KOPT-K1 (cell line): ENCODE measurements at regions not wholly inside any gene's neighbourhood (a gene's known extent, or its start where the extent isn't known, plus 50 kb on each side); places are given as distances from the start of the nearest gene placed in this dataset.

Experiments
- H3K27ac ChIP-seq: fragments of 200-600 bp; sonication (generic); 2 replicates; pipeline ENCODE4 v1.5.1; 2016; ENCODE audit warnings: antibody characterized with exemption, mild to moderate bottlenecking, low read depth, low read length; ENCODE audit not compliant: poor library complexity, severe bottlenecking
- H3K36me3 ChIP-seq: fragments of 200-600 bp; sonication (generic); 2 replicates; pipeline ENCODE4 v1.5.1; 2017; ENCODE audit warnings: antibody characterized with exemption, mild to moderate bottlenecking, low read length, moderate library complexity; ENCODE audit not compliant: insufficient read depth
- H3K9me3 ChIP-seq: fragments of 200-600 bp; sonication (generic); 2 replicates; pipeline ENCODE4 v1.5.1; 2017; ENCODE audit warnings: antibody characterized with exemption, low read length, mild to moderate bottlenecking; ENCODE audit not compliant: insufficient read depth, poor library complexity, severe bottlenecking

DNA sequence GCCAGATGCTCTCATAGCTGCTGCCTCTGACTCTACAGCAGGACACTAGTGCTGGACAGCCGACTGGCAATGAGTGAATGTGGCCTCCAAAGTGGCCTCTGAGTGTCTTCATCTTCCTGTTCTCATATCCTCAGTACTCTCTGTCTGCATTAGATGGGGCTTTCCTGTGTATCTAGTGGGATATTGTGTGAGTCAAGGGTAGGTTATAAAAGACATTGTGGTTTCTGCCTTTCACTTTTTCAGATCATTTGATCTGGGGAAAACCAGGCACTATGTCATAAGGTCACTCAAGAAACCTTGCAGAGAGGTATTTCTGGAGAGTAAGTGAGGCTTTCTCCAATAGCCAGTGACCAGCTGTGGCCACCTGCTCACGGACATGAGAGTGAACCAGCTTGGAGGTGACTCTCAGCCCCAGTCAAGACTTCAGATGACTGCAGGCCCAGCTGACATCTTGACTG is 333.6 kb upstream of the NCAM1 start:
- Histone ChIP-seq H3K36me3 (no peaks in the 10 kb centered on the region), H3K9me3 (no peaks in the 10 kb centered on the region), H3K27ac (no peak overlapping the region)

DNA sequence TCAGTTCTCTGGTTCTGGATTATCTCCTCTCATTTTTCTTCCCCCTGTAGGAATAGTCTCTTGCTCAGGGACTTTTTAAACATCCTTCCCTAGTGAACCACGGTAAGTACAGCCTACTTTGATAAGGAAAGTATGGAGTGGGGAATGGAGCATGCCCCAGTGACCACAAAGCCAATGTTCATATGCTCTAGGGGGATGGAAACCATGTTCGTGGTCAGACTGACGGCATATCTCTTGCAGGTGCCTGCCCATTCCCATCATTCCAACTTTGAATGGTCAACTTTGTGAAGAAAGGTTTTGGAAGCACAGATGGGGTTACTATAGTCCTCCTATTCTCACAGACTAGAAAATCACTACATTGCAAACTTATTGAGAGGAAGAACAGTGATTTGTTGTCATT is 332.5 kb upstream of the NCAM1 start:
- no peak overlapping the region for H3K27ac ChIP-seq
- H3K36me3 ChIP-seq: no peaks in the 10 kb centered on the region
- H3K9me3 ChIP-seq: no peaks in the 10 kb centered on the region

DNA sequence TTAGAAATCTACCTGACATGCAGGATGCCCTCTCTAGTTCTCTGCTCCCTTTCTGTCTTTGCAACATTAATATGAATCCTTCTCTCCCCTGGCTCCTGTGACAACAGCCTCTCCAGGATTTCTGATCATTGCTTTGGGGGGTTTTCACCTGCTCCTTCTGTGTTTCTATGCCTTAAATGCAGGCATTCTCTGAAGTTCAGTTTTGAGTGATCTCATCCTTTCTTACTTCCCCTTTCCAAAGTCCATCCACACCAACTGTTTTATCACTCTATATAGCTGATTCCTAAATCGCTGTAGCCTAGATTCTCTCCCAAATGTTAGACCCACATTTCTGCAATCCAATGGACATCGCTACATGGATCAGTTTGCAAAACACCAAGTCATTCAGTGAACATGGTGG is 330.7 kb upstream of the NCAM1 start:
- H3K27ac ChIP-seq: no peak overlapping the region
- no peaks in the 10 kb centered on the region for H3K36me3 ChIP-seq
- H3K9me3 ChIP-seq: no peaks in the 10 kb centered on the region

- no peaks in the 10 kb centered on the region for H3K36me3 ChIP-seq
- no peak overlapping the region for H3K27ac ChIP-seq
- H3K9me3 ChIP-seq: no peaks in the 10 kb centered on the region
Observed at GRCh38 chr11:112631333-112631732, 329.9 kb upstream of the NCAM1 start.

- Histone ChIP-seq H3K36me3 (no peaks in the 10 kb centered on the region), H3K27ac (no peak overlapping the region), H3K9me3 (no peaks in the 10 kb centered on the region)
Observed at GRCh38 chr11:112632866-112633505, 328.2 kb upstream of the NCAM1 start.

DNA sequence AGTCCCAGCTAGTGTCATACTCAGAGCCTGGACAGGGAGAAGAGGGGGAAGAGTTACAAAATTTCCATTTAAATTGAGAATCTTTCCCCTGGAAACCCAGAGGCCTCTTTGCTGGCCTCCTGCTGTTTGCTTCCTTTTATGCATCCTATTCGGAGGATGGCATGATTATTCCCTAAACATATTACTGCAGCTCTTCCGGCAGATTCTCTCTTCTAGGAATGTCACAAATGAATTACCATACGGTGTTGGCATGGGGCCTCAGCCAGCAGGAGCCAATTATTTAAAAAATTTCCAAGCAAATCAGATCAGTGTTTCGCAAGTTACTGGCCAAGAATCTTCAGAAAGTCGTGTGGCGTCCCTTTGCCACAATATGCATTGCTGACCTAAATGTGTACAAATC is 326.7 kb upstream of the NCAM1 start:
- Histone ChIP-seq H3K9me3 (peaks cover 2% of the 10 kb centered on the region), H3K27ac (no peak overlapping the region)

GRCh38 chr11:112634995-112635737 is 326.1 kb upstream of the NCAM1 start:
- H3K27ac ChIP-seq: no peak overlapping the region
- H3K9me3 ChIP-seq: peaks cover 6% of the 10 kb centered on the region
- no peaks in the 10 kb centered on the region for H3K36me3 ChIP-seq

More for the DNA sequence above, 326.7 kb upstream of the NCAM1 start:
- no peaks in the 10 kb centered on the region for H3K36me3 ChIP-seq

DNA sequence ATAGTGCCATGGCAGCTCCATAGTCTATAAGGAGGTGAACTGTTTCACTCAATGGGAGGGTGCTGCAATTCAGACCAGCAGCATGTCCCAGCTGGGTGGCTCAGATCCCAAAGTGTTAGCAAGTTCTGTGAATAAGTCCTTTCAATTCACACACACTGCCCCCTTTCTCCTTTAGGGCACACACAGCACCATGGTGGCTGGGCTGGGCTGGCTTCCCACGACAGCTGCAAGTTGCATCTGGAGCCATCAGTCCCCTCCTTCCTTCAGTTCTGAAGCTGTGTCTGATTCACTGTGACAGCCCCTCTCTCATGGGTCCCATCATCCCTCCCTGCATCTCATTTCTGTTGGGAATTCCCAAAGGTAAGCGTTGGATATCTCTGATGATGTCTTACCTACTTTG is 324.1 kb upstream of the NCAM1 start:
- H3K9me3 ChIP-seq: peaks cover 6% of the 10 kb centered on the region
- no peak overlapping the region for H3K27ac ChIP-seq
- no peaks in the 10 kb centered on the region for H3K36me3 ChIP-seq

DNA sequence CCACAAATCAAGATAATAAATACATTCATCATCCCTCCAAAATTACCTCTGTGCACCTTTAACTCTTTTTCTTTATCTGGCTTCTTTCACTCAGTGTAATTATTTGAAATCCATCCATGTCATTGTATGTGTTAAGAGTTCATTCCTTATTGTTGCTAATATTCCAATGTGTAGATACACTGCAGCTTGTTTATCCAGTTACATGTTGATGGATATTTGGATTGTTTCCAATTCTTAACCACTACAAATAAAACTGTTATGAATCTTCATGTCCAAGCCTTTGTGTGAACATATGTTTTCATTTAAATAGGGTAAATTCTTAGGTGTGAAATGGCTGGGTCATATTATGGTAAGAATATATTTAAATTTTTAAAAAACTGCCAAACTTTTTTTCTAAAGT is 323.3 kb upstream of the NCAM1 start:
- H3K9me3 ChIP-seq: peaks cover 6% of the 10 kb centered on the region
- no peaks in the 10 kb centered on the region for H3K36me3 ChIP-seq
- H3K27ac ChIP-seq: no peak overlapping the region

DNA sequence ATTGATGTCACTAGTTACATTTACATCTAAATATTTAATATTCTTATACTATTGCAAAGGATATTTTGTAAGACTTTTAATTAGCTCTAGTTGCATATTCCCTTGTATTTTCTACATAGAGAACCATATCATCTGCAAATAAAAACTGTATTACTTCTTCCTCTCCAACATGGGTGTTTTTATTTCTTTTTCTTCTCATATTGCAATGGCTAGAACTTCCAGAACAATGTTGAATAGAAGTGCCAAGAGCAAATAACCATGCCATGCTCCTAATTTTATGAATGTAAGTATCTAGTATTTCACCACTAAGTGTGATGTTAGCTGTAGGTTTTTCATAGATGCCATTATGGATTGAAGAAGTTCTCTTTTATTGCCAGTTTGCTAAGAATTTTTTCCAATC is 321.8 kb upstream of the NCAM1 start:
- no peaks in the 10 kb centered on the region for H3K36me3 ChIP-seq
- peaks cover 6% of the 10 kb centered on the region for H3K9me3 ChIP-seq
- H3K27ac ChIP-seq: no peak overlapping the region

DNA sequence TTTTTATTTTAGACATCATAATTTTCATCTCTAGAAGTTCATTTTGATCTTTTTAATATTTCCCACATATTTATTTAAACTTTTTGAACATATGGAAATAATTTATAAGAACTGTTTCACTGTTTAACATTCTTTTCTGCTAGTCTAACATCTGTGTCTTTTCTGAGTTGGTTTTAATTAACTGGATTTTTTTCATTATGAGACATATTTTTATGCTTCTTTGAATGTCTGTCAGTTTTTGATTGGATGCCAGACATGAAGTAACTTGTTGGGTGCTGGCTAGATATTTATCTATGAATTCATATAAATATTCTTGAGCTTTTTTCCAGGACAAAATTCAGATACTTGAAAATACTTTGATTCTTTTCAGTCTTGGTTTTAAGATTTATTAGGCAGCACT is 317.8 kb upstream of the NCAM1 start:
- Histone ChIP-seq H3K36me3 (no peaks in the 10 kb centered on the region), H3K27ac (no peak overlapping the region), H3K9me3 (peaks cover 6% of the 10 kb centered on the region)

- no peak overlapping the region for H3K27ac ChIP-seq
- H3K9me3 ChIP-seq: peaks cover 3% of the 10 kb centered on the region
- H3K36me3 ChIP-seq: no peaks in the 10 kb centered on the region
Observed at GRCh38 chr11:112644410-112645131, 316.6 kb upstream of the NCAM1 start.

- H3K9me3 ChIP-seq: no peaks in the 10 kb centered on the region
- no peak overlapping the region for H3K27ac ChIP-seq
- no peaks in the 10 kb centered on the region for H3K36me3 ChIP-seq
Observed at GRCh38 chr11:112649856-112650255, 311.4 kb upstream of the NCAM1 start.

DNA sequence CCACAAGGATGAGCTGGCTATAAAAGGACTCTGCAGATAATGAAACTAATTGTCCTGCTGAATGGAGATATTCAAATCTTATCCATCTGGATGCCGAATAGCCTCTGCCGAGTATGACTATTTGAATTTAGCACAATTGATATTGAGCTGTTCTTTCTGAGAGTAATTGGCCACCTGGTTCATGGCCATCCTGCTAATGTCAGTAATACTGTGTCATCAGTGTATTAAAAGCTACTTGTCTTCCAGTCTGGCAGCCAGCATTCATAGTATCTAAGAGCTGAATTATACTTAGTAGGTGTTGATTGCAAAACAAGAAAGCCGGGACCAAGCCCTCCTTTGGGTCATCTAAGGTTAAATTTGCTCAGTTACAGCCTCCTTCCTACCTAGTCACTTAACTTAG is 310.7 kb upstream of the NCAM1 start:
- no peaks in the 10 kb centered on the region for H3K36me3 ChIP-seq
- H3K27ac ChIP-seq: no peak overlapping the region

GRCh38 chr11:112651386-112651785 is 309.8 kb upstream of the NCAM1 start:
- H3K27ac ChIP-seq: no peak overlapping the region
- H3K9me3 ChIP-seq: no peaks in the 10 kb centered on the region
- no peaks in the 10 kb centered on the region for H3K36me3 ChIP-seq

More for the DNA sequence above, 310.7 kb upstream of the NCAM1 start:
- no peaks in the 10 kb centered on the region for H3K9me3 ChIP-seq
